Prostate gland (tissue), 2 donors: ENCODE measurements at regions not wholly inside any gene's neighbourhood (a gene's known extent, or its start where the extent isn't known, plus 50 kb on each side); places are given as distances from the start of the nearest gene placed in this dataset.

Experiments
- DNase-seq: peaks from one replicate; pipeline ENCODE4 v3.0.0-alpha.2; 2019; ENCODE audit warnings: low spot score
- H3K27ac ChIP-seq, 2 donors: fragments of 200-600 bp; sonication (generic); 2 replicates each; pipeline ENCODE4 v1.5.1; 2017 to 2019
- H3K27me3 ChIP-seq: fragments of 200-600 bp; sonication (generic); replicated peaks from 2 replicates; pipeline ENCODE4 v1.5.1; 2019; ENCODE audit not compliant: insufficient read depth
- H3K36me3 ChIP-seq, 2 donors: fragments of 200-600 bp; sonication (generic); 1 replicate in 1 of 2; 2 replicates in 1 of 2; pipeline versions ENCODE4 v1.5.1 to v1.8.1; 2017 to 2019
- H3K4me1 ChIP-seq: fragments of 200-600 bp; sonication (generic); replicated peaks from 2 replicates; pipeline ENCODE4 v1.5.1; 2019
- H3K4me3 ChIP-seq, 2 donors: fragments of 200-600 bp; sonication (generic); 2 replicates each; pipeline ENCODE4 v1.5.1; 2017 to 2019
- H3K9me3 ChIP-seq: fragments of 200-600 bp; sonication (generic); 2 replicates; pipeline ENCODE4 v1.5.1; 2017
- POLR2A ChIP-seq: fragments of 450-650 bp; IDR thresholded peaks from one replicate; pipeline ENCODE4 v1.6.1; 2016; ENCODE audit warnings: antibody characterized with exemption, mild to moderate bottlenecking
- POLR2AphosphoS5 ChIP-seq: sonication (generic); formaldehyde crosslinking; IDR thresholded peaks from one replicate; pipeline ENCODE4 v1.6.1; 2017; ENCODE audit warnings: antibody characterized with exemption
- WGBS: methylation state at CpG from one replicate; pipeline ENCODE4 v1.1.5; 2018; 5-methylcytosine and 5-hydroxymethylcytosine counted together
- intact Hi-C: fragments of 100-400 bp; cut with DNase I; formaldehyde crosslinking; loops from one replicate; pipeline ENCODE4 v1.14.2; 2022
- TF ChIP-seq, protein P1 (sequence below), 4 experiments: fragments of 200-600 bp in 2 of 4; fragments of 450-650 bp in 2 of 4; sonication (generic) in 2 of 4; IDR thresholded peaks; 1 replicate in 3 of 4; 2 replicates in 1 of 4; pipeline ENCODE4 v1.5.1; 2016 to 2019; ENCODE audit warnings: antibody characterized with exemption in 4 of 4, mild to moderate bottlenecking in 2 of 4, moderate library complexity in 2 of 4

DNA sequence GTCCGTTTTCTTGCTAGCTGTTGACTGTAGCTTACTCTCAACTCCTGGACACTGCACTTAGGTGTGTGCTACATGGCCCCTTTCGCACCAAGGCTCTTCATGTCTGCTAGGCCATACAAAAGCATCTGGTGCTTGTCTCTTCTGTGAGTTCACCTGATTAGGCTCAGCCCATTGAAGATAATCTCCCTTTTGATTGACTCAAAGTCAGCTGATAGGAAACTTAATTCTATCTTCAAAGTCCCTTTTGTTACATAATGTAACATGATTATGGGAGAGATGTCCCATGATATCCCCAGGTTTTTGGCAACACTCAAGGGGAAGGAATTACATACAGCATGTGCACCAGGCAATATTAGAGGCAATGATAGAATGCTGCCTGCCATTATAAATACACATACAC lies 263.0 kb upstream of the JAG1 start:
- 93% methylated on average over 2 of the region's 2 CpGs for WGBS
- no peaks in the 10 kb centered on the region for H3K9me3 ChIP-seq
- DNase-seq = no peak
- H3K36me3 ChIP-seq = no peaks in the 10 kb centered on the region
- intact Hi-C loops = no loop called here
- H3K4me3 ChIP-seq = no peak overlapping the region
- H3K4me1 ChIP-seq = no peaks in the 10 kb centered on the region
- H3K27me3 ChIP-seq = no peaks in the 10 kb centered on the region
- no peak overlapping the region for H3K27ac ChIP-seq
- TF ChIP-seq, protein P1, sequence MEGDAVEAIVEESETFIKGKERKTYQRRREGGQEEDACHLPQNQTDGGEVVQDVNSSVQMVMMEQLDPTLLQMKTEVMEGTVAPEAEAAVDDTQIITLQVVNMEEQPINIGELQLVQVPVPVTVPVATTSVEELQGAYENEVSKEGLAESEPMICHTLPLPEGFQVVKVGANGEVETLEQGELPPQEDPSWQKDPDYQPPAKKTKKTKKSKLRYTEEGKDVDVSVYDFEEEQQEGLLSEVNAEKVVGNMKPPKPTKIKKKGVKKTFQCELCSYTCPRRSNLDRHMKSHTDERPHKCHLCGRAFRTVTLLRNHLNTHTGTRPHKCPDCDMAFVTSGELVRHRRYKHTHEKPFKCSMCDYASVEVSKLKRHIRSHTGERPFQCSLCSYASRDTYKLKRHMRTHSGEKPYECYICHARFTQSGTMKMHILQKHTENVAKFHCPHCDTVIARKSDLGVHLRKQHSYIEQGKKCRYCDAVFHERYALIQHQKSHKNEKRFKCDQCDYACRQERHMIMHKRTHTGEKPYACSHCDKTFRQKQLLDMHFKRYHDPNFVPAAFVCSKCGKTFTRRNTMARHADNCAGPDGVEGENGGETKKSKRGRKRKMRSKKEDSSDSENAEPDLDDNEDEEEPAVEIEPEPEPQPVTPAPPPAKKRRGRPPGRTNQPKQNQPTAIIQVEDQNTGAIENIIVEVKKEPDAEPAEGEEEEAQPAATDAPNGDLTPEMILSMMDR (IDR thresholded peaks at IDR 0.05) = no peak
- TF ChIP-seq POLR2AphosphoS5 (no peak), POLR2A (no peak)

DNA sequence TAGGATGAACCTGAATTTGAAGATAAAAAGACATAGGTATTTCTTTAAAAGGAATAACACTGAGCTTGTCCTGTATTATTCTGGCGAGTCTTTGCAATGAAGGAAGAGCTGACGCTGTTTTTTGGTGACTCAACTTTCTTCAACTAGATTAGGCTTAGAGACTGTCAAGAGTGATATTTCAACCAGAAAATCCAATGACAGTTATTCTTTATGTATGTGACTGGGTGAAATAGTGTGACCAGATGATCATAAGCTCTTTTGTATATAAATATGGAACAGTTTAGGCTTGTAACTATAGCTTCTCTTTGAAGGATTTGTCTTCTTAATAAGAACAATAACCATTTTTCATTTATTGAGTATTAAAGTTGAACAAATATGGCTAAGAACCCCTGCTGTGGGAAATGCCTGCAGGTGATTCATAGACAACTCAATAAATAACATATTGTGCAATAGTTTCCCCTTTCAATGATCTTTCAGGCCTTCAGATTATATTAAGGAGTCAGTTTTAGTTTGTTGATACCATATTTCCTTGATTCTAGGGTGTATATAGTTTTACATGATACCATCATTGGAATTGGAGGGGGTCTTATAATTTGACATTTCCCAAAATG lies 265.6 kb upstream of the JAG1 start:
- no peak for DNase-seq
- no peak overlapping the region for H3K4me3 ChIP-seq
- H3K27ac ChIP-seq = no peak overlapping the region
- H3K9me3 ChIP-seq = no peaks in the 10 kb centered on the region
- no peaks in the 10 kb centered on the region for H3K27me3 ChIP-seq
- intact Hi-C loops = no loop called here
- 99% methylated on average over 2 of the region's 2 CpGs for WGBS
- no peaks in the 10 kb centered on the region for H3K4me1 ChIP-seq
- no peaks in the 10 kb centered on the region for H3K36me3 ChIP-seq
- no peak for TF ChIP-seq POLR2AphosphoS5

DNA sequence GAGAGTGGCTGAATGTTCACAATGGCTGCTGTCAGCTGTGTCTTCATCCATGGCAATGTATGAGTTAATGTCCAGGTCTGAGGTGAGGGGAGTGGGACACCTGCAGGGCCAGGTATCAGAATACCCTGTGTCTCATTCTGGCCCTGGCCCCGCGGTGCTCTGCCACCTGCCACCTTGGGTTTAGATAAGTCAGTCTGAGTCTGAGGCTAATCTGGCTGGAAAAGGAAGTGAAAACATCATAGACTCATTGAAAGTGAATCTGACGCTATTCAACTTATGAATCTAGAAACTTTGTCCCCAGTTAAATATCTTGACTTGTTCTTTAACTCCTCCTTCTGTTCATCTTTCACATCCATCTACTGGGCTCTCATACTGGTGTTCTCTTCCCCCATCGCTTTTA lies 267.1 kb upstream of the JAG1 start:
- 87% methylated on average over 4 of the region's 4 CpGs for WGBS
- DNase-seq = no peak
- TF ChIP-seq POLR2A = no peak
- TF ChIP-seq POLR2AphosphoS5 = no peak
- intact Hi-C loops = no loop called here
- Histone ChIP-seq H3K4me3 (no peak overlapping the region), H3K9me3 (no peaks in the 10 kb centered on the region), H3K27ac (no peak overlapping the region), H3K4me1 (no peaks in the 10 kb centered on the region), H3K27me3 (no peaks in the 10 kb centered on the region), H3K36me3 (no peaks in the 10 kb centered on the region)

DNA sequence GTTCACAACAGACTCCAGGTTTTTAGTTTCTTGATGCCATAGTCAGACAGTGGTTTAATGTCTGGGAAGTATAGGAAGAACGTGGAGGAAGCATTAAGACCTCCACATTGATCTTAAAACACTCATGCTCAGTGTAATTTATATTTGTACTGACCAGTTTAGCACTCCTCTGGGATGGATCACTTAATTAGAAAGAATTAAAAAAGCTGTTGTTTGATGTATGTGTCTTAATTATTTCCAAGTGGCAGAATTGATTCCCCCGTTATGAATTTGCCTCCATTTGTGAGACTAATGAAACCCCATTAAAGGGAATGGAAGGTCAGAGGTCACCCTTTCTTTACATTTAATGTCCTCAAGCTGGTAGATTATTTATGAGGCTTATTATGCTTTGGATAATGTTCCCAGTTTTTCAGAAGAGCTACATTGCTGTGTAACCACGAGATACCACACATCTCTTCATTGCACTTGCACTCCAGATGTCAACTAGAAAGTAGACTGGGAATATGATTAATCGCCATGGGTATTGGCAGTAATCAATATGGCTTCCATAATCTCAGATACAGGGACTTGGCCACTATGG lies 270.0 kb upstream of the JAG1 start:
- no peak overlapping the region for H3K4me3 ChIP-seq
- intact Hi-C loops = no loop called here

DNA sequence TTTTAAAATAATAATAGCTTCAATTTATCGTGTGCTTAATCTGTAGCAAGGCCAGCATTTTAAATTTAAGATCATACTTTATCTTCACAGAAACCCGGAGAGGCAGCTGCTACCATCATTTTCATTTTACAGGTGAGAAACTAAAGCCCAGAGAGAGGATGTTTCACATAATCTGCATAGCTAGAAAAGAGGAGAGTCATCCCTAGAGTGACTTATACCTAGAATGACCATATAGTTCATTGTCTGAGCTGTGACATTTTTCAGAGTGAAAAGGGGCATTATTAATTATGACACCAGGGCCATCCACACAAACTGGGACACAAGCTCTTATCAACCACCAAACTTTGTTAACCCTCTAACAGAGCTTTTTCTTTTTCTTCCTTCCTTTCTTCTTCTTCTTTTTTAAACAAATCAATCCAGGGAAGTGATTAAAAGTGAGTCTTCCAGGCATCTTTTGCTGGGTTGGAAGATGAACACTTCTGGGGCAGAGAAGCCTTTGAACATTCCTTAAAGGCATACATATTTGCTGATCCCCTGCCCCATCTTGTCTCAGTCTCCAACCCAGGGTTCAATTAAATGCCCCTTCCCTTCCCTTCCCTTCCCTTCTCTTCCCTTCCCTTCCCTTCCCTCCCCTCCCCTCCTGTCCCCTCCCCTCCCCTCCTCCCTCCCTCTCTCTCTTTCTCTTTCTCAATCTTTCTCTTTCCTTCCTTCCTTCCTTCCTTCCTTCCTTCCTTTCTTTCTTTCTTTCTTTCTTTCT lies 272.5 kb upstream of the JAG1 start:
- H3K27ac ChIP-seq = no peak overlapping the region
- no peaks in the 10 kb centered on the region for H3K9me3 ChIP-seq
- DNase-seq = no peak
- H3K4me1 ChIP-seq = no peaks in the 10 kb centered on the region
- no peak overlapping the region for H3K4me3 ChIP-seq
- H3K27me3 ChIP-seq = no peaks in the 10 kb centered on the region
- intact Hi-C loops = no loop called here
- TF ChIP-seq POLR2AphosphoS5 (no peak), POLR2A (no peak)
- TF ChIP-seq, protein P1 (IDR thresholded peaks at IDR 0.05) = no peak
- H3K36me3 ChIP-seq = no peaks in the 10 kb centered on the region
- WGBS = 49% methylated on average over 2 of the region's 2 CpGs

More for the DNA sequence above, 270.0 kb upstream of the JAG1 start:
- H3K27me3 ChIP-seq = no peaks in the 10 kb centered on the region
- no peaks in the 10 kb centered on the region for H3K36me3 ChIP-seq
- H3K9me3 ChIP-seq = no peaks in the 10 kb centered on the region
- 83% methylated on average over 4 of the region's 4 CpGs for WGBS
- no peak for TF ChIP-seq POLR2AphosphoS5
- TF ChIP-seq, protein P1 (IDR thresholded peaks at IDR 0.05) = no peak
- no peak for TF ChIP-seq POLR2A
- DNase-seq = no peak
- no peaks in the 10 kb centered on the region for H3K4me1 ChIP-seq
- H3K27ac ChIP-seq = no peak overlapping the region
